ENCODE measurements at regions not wholly inside any gene's neighbourhood (a gene's known extent, or its start where the extent isn't known, plus 50 kb on each side); places are given as distances from the start of the nearest gene placed in this dataset.

DNA sequence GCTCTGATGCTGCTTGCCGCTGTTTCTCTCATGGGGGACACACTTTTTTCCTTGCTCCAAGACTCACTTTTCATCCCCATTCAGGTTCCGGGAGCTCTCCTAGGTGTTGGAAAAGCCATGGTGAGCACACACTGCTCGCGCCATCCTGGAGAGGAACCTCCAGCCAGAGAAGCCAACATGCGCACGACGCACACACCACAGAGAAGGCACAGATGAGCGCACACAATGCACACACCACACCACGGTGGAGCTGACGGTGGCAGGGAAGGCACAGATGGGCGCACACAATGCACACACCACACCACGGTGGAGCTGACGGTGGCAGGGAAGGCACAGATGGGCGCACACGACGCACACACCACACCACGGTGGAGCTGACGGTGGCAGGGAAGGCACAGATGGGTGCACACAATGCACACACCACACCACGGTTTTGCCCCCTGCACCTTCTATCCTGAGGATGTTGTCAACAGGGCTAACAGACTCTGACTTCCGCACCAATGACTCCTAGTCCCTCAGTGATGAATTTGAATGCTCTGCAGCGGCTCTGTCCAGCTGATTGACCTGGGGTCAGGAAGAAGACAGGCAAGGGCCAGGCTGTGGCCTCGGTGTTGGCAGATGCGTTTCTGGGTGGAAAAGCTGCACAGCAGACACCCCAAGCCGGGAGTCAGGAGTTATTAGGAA is 154.7 kb downstream of the ERMARD start:
- no peak for DNase-seq

DNA sequence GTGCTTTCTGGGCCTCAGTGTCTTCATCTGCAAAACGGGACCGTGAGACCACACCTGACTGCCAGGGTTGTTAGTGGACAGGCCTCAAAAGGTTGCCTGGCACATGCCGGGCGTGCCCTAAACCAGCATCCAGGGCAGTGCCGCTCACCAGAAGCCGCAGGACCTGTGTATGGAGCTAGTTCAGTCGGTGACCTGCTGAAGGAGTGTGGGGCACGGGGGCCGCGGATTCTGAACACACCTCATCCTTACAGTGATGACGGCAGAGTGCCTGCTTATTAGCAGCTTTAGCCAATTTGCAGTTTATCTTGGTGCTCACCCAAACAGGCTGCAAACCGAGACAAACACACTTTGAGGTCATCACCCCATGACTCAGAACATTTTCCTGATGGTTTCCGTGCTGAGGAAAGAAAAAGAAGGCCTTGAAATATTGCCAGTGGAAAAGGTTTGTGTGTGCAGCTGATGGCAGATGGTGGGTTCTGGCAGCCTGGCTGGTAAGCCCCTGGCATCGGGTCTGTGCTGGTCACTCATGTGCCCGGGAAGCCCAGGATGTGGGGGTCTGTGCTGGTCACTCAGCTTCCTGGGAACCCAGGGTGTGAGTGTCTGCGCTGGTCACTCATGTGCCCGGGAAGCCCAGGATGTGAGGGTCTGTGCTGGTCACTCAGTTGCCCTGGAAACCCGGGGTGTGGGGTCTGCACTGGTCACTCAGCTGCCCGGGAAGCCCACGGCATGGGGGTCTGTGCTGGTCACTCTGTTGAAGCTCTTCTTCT is 153.8 kb downstream of the ERMARD start:
- peak; percentile 9 for DNase-seq

DNA sequence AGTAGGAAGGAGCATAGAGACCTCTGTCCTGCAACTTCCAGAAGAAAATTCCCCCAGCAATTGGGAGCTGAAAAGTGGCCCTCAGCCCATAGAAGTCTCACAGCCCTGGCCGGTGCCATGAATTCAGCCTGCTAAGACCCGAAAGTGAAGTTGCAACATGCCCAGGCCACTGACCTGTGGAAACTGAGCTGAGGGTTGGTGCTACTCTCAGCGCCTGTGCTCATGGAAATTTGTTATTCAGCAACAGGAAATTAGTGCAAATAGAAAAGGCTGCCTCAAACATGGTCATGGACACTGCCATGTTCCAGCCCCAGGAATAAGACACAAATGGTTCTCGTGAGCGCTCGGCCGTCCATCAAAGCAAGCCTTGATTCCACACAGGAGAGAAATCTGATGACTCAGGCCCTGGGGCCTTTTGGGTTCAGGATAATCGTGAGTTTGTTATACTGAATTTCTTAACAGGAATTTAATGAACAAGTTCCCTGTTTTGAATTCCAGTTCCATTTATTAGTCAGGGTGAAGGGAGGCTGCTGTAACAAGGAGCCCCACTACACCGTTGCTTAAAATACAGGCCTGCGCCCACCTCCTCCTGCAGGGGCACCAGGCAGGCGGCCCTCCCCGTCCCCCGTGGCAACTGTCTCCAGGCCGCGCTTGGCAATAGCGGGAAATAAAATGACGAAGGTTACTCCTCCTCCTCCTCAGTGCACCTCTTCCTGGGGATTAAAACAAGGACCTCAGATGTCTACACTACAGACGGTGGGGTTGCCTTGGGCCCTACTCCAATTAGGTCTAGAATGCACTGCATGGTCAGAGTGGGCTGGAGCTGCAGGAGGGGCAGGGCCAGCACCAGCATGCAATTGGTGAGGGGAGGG is 152.9 kb downstream of the ERMARD start:
- DNase-seq: no peak

DNA sequence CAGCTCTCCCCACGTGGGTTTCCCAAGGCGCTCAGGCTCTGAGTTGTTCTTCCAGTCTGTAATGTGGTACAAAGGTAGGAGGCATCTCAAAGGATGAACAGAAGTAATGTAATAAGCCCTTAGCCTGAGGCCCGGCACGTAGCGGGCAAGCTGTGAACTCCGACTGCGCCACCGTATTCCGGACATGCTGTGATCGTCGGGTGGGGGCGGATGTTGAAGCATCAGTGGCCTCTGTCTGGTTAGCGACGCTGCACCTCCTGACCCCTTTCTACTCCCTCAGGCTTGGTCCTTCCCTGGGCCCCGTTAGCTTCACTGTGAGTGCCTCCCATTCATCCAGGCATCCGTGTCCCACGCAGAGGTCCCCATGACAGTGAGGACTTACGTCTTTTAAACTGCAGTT is 151.7 kb downstream of the ERMARD start:
- no peak for DNase-seq

DNA sequence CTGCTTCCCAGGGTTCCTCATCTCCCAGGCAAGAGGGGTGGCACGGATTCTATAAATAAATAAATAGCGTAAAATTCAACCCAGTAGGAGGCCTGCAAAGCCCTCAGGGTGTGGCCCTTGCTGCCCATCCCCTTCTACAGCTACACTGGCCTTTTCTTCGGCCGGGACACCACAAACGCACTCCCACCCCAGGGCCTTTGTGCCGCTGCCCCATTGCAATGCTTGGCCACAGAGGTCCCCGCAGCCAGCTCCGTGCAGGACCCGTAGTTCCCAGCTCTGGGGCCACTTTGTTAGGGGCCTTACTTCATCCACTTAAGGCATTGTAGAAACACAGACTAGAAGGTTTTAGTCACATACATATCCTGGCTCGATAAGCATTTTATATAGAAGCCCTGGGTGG is 151.2 kb downstream of the ERMARD start:
- no peak for DNase-seq

DNA sequence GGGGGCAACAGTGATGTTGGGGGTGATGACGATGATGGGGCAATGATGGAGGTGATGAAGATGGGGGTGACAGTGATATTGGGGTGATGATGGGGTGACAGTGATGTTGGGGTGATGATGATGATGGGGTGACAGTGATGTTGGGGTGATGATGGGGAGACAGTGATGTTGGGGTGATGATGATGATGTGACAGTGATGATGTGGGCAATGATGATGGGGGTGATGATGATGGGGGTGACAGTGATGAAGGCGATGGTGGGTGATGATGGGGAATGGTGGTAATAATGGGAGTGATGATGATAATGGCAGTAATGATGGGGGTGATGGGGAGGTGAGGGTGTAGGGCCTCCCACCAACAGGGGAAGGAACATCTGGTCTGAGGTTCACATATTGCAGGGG is 150.6 kb downstream of the ERMARD start:
- no peak for DNase-seq

DNA sequence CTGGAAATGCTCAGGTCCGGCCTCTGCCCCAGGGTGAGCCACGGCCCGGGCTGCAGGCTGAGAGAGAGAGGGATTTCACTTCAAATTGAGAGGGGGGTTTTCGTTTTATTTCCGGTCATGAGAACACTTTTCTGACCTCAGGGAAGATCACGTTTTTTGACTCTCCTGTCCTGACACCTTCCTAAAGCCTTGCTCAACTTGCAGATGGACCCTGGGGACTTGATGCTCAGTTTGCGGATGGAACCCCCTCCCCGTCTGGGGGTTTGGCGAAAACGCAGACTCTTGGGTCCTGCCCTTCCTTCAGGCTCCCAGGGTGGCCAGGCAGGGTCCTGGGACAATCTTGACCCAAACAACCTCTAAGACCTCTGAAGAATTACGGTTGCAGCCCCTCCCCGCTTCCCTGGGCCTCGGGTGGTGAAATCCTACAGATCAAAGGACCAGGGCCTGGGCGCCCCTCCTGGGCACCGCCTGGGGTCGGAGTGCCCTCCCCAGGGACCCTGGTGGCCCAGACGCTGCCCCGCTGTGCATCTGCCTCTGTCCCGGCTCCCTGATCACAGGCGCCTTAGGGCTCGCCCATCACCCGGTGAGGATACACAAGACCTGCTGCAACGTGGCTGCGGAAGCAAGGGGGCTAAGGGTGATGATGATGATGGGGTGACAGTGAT is 148.2 kb downstream of the ERMARD start:
- DNase-seq: no peak

DNA sequence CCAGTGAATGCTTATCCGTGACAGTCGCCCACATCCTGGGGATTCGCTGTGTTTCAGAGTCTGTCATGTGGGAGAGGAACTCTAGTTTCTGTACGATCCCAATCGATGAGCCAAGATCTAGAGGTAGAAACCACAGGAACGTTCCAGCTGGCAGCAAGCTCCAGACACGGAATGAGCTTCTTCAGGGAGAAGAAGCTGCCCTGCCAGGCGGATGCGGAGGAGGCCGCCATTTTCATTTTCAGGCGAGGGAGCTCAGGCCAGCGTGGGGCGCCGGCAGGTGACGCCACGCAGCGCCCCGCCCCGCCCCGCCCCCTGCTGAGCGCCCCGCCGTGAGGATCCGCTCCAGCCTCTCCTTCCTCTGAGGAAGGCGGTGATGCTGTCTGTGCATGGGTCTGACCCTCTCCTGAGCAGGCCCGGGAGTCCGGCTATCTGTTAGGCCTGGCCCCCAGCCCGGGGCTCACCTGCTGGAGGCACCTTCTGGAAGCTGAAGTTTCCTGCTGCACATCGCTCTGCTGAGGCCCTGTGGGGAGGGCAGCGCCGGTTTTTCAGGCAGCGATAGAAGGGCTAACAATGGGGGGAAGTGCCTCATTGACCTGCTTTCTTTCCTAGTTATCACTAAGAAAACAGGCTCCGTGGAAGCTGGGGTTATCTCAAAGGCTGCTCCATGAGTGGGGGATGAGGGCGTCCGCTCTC is 147.5 kb downstream of the ERMARD start:
- DNase-seq: no peak

DNA sequence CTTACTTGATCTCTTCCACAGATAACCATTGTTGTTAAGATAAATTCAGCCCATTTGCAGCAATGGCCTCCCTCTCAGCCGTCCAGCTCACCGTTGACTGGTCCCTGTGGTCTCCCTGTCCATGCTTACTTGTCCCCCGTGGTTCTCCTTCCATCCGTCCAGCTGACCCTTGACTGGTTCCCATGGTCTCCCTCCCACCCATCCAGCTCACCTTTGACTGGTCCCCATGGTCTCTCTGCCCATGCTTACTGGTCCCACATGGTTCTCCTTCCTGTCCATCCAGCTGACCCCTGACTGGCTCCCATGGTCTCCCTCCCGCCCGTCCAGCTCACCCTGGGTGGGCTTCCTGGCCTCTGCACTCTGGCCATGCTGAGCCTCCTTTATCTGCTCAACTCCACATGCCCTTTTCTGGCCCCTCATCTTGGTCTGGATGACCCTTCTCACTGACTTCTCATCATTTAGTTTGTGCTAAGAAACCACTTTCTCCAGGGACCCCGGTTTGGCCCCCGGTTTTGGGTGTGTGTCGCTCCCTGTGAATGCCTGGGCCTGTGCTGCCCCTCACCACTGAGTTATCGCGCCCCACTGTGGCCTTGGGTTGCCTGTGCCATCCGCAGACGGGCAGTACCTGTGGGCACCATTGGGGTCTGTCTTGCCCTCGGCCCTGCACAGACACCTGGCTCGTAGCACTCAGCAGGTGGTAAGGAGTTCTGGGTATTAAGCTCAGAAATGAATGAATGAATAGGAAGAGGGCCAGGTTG is 146.4 kb downstream of the ERMARD start:
- no peak for DNase-seq

DNA sequence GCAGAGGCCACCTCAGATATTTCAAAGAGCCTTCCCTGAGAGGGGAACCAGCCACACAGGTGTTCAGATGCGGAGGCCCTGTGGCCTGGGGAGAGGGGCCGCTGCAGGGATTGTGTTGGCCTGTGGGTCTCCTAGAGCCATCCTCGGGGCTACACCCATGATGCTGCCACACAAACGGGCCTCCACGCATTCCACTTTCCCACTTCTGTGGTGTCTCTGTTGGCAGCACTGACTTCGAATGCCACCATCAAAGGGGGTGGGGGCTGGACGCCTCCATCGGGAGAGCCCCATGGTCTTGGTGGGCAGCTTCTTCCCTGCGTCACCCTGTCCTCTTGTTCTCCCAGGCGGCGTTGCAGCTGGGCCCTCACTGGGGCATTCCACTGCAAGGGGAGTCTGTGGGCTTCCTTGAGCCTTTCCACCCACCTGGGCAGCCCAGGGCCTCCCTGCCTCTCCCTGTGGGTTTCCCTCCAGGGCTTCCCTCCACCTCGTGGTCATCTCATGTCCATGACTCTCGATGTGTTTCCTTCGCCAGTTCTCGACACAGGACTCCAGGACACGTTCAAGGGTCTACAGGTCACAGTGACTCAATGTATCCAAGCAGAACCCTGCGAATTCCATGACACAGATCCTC is 145.5 kb downstream of the ERMARD start:
- DNase-seq: no peak

DNA sequence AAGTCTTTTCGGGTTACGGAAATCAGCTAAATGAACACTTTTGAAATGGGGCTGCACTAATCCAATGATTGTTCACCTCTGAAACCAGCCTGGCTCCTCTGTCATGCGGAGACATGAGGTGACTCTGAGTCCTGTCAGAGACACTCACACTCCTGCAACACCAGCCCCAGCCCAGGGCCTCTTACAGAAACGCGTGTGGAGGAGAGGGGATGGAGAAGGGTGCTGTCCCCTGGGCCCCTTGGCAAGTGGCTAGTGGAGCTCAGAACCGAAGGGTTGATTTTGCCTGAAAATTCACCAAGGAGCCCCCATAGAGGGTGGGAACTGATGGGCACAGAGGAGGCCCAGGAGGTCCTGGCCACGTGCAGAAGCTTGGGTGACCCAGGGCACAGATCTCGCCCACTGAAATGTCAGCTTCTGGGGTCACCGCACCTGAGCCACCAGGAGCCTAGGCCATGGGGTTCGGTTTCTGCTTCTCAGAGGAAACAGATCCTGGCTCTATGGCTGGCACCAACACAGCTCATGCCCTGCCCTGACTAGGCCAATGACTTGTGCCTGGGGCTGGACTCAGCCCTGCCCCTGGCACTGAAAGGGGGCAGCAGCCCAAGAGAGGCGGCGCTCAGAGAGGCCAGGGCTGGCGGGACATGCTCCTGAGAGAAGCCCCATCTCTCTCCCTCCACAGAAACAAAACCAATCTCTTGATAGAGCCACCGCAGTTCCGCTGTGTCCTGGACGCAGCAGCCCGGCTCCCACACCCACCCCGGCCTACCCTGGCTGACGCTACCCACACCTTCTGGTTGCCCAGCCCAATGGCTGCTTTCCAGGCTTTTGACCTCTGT is 144.7 kb downstream of the ERMARD start:
- DNase-seq: no peak

DNA sequence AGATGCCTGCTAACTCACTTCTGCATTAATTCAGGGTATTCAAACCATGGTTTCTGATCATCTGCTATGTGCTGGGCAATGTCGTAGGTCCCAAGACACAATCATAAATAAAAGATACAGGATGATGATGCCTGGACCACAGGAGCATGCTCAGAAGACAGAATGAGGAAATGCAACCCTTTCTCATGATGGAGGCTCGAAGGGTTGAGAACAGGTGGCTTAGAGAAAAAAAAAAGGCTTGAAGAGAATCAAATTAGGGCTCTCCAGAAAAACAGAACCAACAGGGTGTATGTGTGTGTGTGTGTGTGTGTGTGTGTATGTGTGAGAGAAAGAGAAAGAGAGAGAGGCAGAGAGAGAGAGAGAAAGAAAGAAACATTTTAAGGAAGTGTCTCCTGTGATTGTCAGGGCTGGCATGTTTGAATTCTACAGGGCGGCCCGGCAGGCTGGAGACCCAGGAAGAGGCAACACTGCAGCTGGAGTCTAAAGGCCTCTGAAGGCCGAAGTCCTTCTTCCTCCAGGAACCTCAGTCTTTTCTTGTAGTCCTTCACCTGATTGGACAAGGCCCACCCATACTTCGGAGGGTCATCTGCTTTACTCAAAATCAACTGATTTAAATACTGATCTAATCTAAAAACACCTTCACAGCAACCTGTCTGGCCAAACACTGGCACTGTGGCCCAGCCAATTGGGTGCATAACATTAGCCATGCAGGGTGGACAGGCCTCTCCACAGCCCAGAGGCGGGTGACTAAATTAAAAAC is 143.8 kb downstream of the ERMARD start:
- DNase-seq: no peak

DNA sequence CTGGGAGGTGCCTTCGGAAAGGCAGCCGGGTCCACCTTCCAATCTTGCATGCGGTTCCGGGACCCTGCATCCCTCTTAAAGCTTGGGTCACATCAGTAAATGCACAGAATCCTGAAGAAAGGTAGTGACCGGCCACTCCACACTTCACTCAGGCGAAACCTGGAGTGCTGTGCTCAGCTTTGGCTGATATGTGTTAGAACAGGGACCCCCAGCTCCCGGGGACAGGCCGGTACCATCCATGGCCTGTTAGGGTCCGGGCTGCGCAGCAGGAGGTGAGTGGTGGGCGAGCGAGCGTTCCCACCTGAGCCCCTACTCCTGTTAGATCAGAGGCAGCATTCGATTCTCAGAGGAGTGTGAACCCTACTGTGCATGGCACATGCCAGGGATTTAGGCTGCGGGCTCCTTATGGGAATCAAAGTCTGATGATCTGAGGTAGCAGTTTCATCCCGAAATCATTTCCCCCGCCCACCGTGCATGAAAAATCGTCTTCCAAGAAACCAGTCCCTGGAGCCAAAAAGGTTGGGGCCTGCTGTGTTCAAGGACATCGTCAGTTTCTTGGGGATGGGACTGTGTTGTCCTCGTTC is 143.0 kb downstream of the ERMARD start:
- DNase-seq: no peak

DNA sequence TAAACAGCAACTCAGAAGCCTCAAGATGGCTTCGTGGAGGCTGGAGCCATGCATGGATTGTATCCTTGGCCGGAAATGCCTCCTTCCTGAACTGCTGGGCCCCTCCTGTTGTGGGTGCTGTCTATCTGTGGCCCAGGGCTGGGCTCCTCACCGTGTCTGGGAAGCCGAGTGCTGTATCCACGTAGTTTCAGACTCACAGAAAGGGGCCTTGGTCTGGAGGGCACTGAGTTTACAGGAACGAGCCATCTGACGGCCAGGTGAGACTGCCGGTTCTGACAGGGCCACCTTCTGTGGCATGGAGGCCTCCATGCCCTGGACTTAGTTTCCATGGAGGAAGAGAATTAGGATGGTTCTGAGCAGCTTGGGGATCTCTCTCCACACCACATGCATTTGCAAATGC is 142.2 kb downstream of the ERMARD start:
- no peak for DNase-seq

DNA sequence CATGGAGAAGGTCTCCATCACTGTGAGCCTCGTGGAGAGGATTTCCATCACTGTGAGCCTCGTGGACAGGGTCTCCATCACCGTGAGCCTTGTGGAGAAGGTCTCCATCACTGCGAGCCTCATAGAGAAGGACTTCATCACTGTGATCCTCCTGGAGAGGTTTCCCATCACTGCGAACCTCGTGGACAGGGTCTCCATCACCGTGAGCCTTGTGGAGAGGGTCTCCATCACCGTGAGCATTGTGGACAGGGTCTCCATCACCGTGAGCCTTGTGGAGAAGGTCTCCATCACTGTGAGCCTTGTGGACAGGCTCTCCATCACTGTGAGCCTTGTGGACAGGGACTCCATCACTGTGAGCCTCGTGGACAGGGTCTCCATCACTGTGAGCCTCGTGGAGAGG is 140.4 kb downstream of the ERMARD start:
- no peak for DNase-seq

DNA sequence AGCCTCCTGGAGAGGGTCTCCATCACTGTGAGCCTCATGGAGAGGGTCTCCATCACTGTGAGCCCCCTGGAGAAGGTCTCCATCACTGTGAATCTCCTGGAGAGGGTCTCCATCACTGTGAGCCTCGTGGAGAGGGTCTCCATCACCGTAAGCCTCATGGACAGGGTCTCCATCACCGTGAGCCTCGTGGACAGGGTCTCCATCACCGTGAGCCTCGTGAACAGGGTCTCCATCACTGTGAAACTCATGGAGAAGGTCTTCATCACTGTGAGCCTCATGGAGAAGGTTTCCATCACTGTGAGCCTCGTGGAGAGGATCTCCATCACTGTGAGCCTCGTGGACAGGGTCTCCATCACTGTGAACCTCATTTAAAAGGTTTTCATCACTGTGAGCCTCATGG is 140.0 kb downstream of the ERMARD start:
- DNase-seq: no peak

DNA sequence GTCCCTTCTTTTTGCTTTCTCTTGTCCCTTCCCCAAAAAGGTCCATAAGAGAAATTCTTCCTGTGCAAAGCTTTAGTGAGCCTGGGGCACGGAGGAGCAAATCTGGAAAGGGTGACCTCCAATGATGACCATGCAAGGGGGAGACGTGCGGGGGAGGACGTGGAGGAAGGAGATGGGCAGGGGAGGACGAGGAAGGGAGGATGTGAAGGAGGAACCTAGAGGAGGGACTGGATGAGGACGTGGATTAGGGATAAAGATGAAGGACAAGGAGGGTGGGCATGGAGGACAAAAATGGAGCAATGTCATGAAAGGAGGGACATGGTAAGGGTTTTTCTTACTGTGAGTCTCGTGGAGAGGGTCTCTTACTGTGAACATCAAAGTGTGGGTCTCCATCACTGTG is 139.5 kb downstream of the ERMARD start:
- DNase-seq: no peak

DNA sequence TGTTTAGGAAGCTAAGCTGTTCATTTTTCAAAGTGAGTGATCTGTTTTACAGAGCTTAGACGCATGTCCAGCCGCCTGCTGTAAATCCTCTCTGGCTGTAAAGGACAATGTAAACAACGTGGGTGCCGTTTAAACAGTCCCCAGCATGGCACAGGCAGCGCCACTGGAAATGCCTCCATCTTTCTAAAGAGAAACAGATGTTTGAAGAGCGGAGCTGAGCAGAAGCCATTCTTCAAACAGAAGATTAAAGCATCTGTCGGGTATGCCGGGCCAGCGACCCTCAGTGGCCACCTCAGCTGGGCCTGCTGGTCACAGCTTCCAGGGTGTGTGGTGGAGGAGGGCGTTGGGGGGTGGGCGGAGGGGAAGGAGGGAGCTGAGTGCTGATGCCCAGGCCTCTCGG is 138.6 kb downstream of the ERMARD start:
- no peak for DNase-seq
